LNCAP (cell line): ENCODE measurements at regions not wholly inside any gene's neighbourhood (a gene's known extent, or its start where the extent isn't known, plus 50 kb on each side); places are given as distances from the start of the nearest gene placed in this dataset.

Experiments
- TF ChIP-seq, protein P1 (sequence below): fragments of 450-650 bp; IDR thresholded peaks from 2 replicates; pipeline ENCODE4 v1.5.1; 2017; ENCODE audit warnings: mild to moderate bottlenecking

DNA sequence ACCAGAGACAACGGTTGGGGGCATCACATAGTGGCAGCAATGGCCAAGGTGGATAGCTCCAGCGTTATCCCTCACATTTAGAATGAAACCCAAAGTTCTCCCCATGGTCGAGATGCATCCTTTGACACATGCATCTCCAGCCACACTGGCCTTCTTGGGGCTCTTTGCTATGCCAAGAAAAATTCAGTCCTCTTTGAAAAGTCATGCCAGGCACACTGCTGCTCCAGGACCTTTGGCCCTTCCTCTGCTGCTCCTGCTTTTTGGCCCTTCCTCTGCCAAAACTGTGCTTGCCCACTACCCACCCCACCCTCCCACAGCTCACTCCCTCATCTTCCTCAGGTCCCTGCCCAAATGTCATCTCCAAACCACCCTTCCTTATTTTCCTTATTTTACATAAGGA is 106.4 kb downstream of the C1orf94 start:
- TF ChIP-seq, protein P1, sequence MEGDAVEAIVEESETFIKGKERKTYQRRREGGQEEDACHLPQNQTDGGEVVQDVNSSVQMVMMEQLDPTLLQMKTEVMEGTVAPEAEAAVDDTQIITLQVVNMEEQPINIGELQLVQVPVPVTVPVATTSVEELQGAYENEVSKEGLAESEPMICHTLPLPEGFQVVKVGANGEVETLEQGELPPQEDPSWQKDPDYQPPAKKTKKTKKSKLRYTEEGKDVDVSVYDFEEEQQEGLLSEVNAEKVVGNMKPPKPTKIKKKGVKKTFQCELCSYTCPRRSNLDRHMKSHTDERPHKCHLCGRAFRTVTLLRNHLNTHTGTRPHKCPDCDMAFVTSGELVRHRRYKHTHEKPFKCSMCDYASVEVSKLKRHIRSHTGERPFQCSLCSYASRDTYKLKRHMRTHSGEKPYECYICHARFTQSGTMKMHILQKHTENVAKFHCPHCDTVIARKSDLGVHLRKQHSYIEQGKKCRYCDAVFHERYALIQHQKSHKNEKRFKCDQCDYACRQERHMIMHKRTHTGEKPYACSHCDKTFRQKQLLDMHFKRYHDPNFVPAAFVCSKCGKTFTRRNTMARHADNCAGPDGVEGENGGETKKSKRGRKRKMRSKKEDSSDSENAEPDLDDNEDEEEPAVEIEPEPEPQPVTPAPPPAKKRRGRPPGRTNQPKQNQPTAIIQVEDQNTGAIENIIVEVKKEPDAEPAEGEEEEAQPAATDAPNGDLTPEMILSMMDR = no peak

DNA sequence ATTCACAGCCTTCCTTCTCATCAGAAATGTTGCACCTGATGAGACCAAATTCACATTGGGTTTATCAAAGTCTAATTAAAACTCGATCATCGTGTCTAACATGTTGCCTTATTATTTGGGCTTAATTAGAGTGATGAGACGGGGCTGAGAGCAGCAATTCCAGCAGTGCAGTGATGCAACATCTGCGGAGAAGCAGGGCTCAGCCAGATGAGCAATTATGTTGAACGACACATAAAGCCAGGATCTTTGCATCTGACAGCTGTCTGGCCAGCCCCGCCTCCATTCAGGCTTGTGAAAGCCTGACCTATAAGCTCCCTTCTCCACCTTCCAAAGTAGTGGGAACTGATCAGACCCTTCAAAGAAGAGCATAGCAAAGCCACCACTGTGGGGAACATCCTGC is 109.8 kb downstream of the C1orf94 start:
- TF ChIP-seq, protein P1 = no peak

DNA sequence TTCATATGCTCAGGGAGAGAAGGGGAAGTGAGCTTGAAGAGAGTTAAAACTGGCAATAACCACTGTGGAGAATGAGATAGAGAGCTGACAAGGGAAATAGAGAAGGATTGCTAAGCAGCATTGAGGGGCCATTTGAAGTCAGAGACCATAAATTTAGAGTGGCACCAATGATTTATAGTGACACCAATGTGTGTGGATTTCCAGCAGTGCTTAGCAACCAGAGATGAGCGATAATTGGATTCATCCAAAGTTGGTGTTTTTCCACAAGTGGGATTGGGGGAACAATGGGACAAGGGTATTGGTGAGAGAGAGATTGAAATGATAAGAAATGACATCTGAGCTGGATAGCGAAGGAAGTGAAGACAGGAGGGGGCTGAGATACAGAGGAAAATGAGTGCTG is 114.1 kb downstream of the C1orf94 start:
- TF ChIP-seq, protein P1 = no peak

DNA sequence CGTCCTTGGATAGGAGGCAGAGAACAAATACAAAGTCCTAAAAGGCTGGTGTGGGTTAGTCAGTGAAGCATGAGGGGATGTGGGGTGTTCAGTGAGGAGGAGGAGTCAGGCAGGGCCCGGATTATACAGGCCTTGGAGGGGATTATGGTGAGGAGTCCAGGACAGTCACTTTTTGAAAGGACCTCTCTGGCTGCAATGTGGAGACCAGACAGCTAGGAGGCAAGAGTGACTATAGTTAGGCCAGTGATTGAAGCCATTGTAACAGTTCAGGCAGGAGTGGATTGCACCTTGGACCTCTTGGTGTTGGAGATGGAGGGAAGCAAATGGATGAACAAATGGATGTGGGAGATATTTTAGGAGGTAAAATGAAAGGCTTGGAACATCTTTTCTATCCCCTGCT is 115.8 kb downstream of the C1orf94 start:
- TF ChIP-seq, protein P1 = no peak

DNA sequence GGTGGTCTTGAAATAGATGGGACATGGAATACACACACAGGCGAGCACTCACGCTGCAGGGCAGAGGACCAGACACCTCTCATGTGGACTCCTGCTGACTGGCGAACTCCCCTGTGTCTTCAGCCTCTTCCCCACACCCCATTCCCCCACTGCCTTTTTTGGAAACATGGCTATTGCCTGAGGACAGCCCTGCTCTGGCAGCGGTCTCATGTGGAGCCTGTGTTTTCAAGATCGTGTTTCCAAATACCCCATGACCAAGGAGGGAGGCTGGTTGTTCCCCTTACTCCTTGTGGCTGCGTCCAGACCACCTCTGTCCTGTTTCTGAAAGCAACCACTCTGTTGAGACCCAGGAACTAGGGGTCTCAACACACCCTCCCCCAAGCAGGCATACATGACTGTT is 119.4 kb downstream of the C1orf94 start:
- TF ChIP-seq, protein P1 = no peak

DNA sequence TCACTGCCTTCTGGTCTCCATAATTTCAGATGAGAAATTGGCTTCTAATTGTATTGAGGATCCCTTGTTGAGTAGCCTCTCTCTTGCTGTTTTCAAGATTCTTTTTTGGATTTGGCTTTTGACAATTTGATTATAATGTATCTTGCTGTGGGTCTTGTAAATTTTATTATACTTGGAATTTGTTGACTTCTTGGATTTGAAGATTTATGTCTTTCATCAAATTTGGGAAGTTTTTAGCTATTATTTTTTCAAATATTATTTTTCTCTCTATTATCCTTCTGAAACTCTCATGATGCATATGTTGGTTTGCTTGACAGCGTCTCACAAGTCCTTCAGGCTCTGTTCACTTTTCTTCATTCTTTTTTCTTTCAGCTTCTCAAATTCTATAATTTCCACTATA is 126.1 kb downstream of the C1orf94 start:
- TF ChIP-seq, protein P1 = no peak

DNA sequence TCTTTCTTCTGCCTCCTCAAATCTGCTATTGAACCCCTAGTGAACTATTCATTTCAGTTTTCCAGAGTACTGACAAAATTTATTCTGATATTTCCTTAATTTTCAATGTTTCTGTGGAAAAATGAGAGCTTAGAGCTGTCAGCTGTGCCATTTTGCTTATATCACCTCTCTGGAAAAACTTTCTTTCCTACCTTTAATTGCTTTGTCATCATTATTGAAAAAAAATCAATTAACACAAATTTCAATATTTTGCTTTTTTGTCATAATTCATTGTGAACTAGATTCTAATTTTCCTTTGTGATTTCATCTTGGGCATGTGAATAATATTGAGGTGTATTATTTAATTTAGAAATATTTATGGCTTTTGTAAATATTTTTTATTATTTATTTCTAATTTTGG is 126.5 kb downstream of the C1orf94 start:
- TF ChIP-seq, protein P1 = no peak

DNA sequence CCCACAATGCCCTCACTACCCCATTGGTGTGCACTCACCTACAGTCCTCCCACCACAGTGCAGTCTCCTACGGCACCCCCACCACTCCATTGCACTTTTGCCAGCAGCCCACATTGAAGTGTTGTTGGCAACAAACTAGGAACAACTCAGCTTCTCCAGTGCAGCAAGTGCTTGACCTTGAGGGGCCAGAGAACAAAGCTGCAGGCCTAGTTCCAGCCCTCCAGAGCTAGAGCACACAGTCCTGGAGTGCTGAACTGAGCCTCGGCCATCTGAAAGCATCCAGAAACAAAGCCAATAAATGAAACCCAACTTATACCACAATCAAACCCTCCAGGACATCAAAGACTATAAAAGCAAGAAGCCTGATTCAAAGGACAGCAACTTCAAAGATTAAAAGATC is 129.9 kb downstream of the C1orf94 start:
- TF ChIP-seq, protein P1 = no peak
